Vagina (tissue), 2 donors: ENCODE measurements at regions not wholly inside any gene's neighbourhood (a gene's known extent, or its start where the extent isn't known, plus 50 kb on each side); places are given as distances from the start of the nearest gene placed in this dataset.

Experiments
- CTCF ChIP-seq, 3 experiments: fragments of 450-650 bp in 2 of 3; fragments of 200-600 bp in 1 of 3; sonication (generic) in 1 of 3; IDR thresholded peaks; one replicate each; pipeline ENCODE4 v1.5.1; 2017 to 2019; ENCODE audit warnings: antibody characterized with exemption in 3 of 3, mild to moderate bottlenecking in 2 of 3, moderate library complexity in 2 of 3
- POLR2A ChIP-seq, 2 donors: fragments of 450-650 bp; IDR thresholded peaks; one replicate each; pipeline ENCODE4 v1.6.1; 2017; ENCODE audit warnings: antibody characterized with exemption in 2 of 2, mild to moderate bottlenecking in 2 of 2, moderate library complexity in 2 of 2
- POLR2AphosphoS5 ChIP-seq, 2 donors: sonication (generic); formaldehyde crosslinking; IDR thresholded peaks; one replicate each; pipeline ENCODE4 v1.9.0; 2017; ENCODE audit warnings: antibody characterized with exemption in 2 of 2, mild to moderate bottlenecking in 2 of 2, low read depth in 1 of 2; ENCODE audit not compliant: insufficient read depth in 1 of 2

- TF ChIP-seq CTCF (IDR thresholded peaks at IDR 0.05) (no peak), POLR2A (IDR thresholded peaks at IDR 0.05) (no peak), POLR2AphosphoS5 (IDR thresholded peaks at IDR 0.05; ENCODE audit: insufficient read depth in 1 of 2, low read depth in 1 of 2) (no peak)
These were observed 235.2 kb upstream of the TMPO start for GRCh38 chr12:98280152-98280551.
